ENCODE measurements at regions not wholly inside any gene's neighbourhood (a gene's known extent, or its start where the extent isn't known, plus 50 kb on each side); places are given as distances from the start of the nearest gene placed in this dataset.

GRCh38 chr1:175871647-175872046 lies 128.3 kb upstream of the TNR start:
- TF ChIP-seq, protein P1, sequence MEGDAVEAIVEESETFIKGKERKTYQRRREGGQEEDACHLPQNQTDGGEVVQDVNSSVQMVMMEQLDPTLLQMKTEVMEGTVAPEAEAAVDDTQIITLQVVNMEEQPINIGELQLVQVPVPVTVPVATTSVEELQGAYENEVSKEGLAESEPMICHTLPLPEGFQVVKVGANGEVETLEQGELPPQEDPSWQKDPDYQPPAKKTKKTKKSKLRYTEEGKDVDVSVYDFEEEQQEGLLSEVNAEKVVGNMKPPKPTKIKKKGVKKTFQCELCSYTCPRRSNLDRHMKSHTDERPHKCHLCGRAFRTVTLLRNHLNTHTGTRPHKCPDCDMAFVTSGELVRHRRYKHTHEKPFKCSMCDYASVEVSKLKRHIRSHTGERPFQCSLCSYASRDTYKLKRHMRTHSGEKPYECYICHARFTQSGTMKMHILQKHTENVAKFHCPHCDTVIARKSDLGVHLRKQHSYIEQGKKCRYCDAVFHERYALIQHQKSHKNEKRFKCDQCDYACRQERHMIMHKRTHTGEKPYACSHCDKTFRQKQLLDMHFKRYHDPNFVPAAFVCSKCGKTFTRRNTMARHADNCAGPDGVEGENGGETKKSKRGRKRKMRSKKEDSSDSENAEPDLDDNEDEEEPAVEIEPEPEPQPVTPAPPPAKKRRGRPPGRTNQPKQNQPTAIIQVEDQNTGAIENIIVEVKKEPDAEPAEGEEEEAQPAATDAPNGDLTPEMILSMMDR (IDR thresholded peaks at IDR 0.05) = no peak
- no peak for TF ChIP-seq POLR2A (IDR thresholded peaks at IDR 0.05)
- TF ChIP-seq POLR2AphosphoS5 (IDR thresholded peaks at IDR 0.05) = no peak
- no peak for TF ChIP-seq EP300 (IDR thresholded peaks at IDR 0.05)
